DND-41 (cell line): ENCODE measurements at regions not wholly inside any gene's neighbourhood (a gene's known extent, or its start where the extent isn't known, plus 50 kb on each side); places are given as distances from the start of the nearest gene placed in this dataset.

Source experiments
- ATAC-seq: fragments of 200-7000 bp; cut with Tn5 transposase; 3 replicates; pipeline ENCODE4 v1.9.1; 2021; ENCODE audit warnings: low read depth; ENCODE audit not compliant: insufficient read depth
- DNase-seq: peaks from one replicate; pipeline ENCODE4 v3.0.0-alpha.2; 2020
- H2AFZ ChIP-seq: 2 replicates; pipeline ENCODE4 v1.6.0; 2012; ENCODE audit warnings: low read depth, low read length
- H3K27ac ChIP-seq: 2 replicates; pipeline ENCODE4 v1.5.1; 2012; ENCODE audit warnings: low read length, inconsistent platforms
- H3K27me3 ChIP-seq: fragments of 200-600 bp; sonication (generic); 2 replicates; pipeline ENCODE4 v1.6.0; 2012; ENCODE audit warnings: low read length, mild to moderate bottlenecking, inconsistent platforms; ENCODE audit not compliant: insufficient read depth, poor library complexity
- H3K36me3 ChIP-seq: 2 replicates; pipeline ENCODE4 v1.5.1; 2012; ENCODE audit warnings: low read length, inconsistent platforms; ENCODE audit not compliant: insufficient read depth
- H3K4me1 ChIP-seq: 2 replicates; pipeline ENCODE4 v1.5.1; 2012; ENCODE audit warnings: mild to moderate bottlenecking, low read length; ENCODE audit not compliant: insufficient read depth
- H3K4me2 ChIP-seq: 2 replicates; pipeline ENCODE4 v1.6.0; 2012; ENCODE audit warnings: mild to moderate bottlenecking, moderate library complexity, low read length, inconsistent platforms; ENCODE audit not compliant: insufficient read depth
- H3K4me3 ChIP-seq, 2 experiments: fragments of 200-600 bp in 1 of 2; shearing (Covaris generic) in 1 of 2; 2 replicates each; pipeline ENCODE4 v1.5.1; 2012 to 2016; ENCODE audit warnings: inconsistent platforms in 2 of 2, low read length in 2 of 2, mild to moderate bottlenecking in 2 of 2, low read depth in 1 of 2, moderate library complexity in 1 of 2
- H3K79me2 ChIP-seq: 2 replicates; pipeline ENCODE4 v1.6.0; 2012; ENCODE audit warnings: low read length, inconsistent platforms; ENCODE audit not compliant: insufficient read depth
- H3K9ac ChIP-seq: 2 replicates; pipeline ENCODE4 v1.6.0; 2012; ENCODE audit warnings: low read depth, mild to moderate bottlenecking, inconsistent platforms, low read length, moderate library complexity
- H3K9me3 ChIP-seq: 2 replicates; pipeline ENCODE4 v1.5.1; 2012; ENCODE audit warnings: low read length, moderate library complexity, mild to moderate bottlenecking, inconsistent platforms; ENCODE audit not compliant: insufficient read depth, severe bottlenecking
- H4K20me1 ChIP-seq: 2 replicates; pipeline ENCODE4 v1.6.0; 2012; ENCODE audit warnings: low read length; ENCODE audit not compliant: insufficient read depth
- CTCF ChIP-seq: IDR thresholded peaks from 2 replicates; pipeline ENCODE4 v1.5.1; 2012; ENCODE audit warnings: borderline replicate concordance, low read length, moderate library complexity, mild to moderate bottlenecking; ENCODE audit not compliant: poor library complexity, severe bottlenecking; ENCODE audit errors: extremely low read depth
- EZH2 ChIP-seq: IDR thresholded peaks from 3 replicates; pipeline ENCODE4 v1.6.1; 2012; ENCODE audit warnings: borderline replicate concordance, low read depth, mild to moderate bottlenecking, moderate library complexity, low read length, inconsistent platforms; ENCODE audit not compliant: severe bottlenecking

GRCh38 chr12:126663304-126664094 is 1598.3 kb downstream of the AACS start:
- Histone ChIP-seq H3K27me3 (no peaks in the 10 kb centered on the region), H3K79me2 (no peaks in the 10 kb centered on the region), H4K20me1 (no peaks in the 10 kb centered on the region), H3K9me3 (no peaks in the 10 kb centered on the region), H3K4me1 (no peaks in the 10 kb centered on the region), H3K9ac (no peak overlapping the region), H3K4me3 (no peak overlapping the region), H3K4me2 (no peak overlapping the region), H2AFZ (no peak overlapping the region), H3K27ac (no peak overlapping the region), H3K36me3 (no peaks in the 10 kb centered on the region)
- DNase-seq, result no peak
- ATAC-seq, result no peak
- TF ChIP-seq CTCF (peak; percentile 54), EZH2 (no peak)

GRCh38 chr12:126667339-126667738 is 1599.6 kb upstream of the TMEM132C start:
- Histone ChIP-seq H3K27me3 (no peaks in the 10 kb centered on the region), H3K79me2 (no peaks in the 10 kb centered on the region), H3K9me3 (no peaks in the 10 kb centered on the region), H3K36me3 (no peaks in the 10 kb centered on the region), H2AFZ (no peak overlapping the region), H3K4me2 (no peak overlapping the region), H3K4me1 (no peaks in the 10 kb centered on the region), H4K20me1 (no peaks in the 10 kb centered on the region), H3K27ac (no peak overlapping the region), H3K4me3 (no peak overlapping the region), H3K9ac (no peak overlapping the region)
- DNase-seq (no peak), ATAC-seq (no peak)
- TF ChIP-seq EZH2 (no peak), CTCF (no peak)

GRCh38 chr12:126668538-126668937 is 1598.4 kb upstream of the TMEM132C start:
- no peak overlapping the region for H3K4me3 ChIP-seq
- H3K4me2 ChIP-seq, result no peak overlapping the region
- no peaks in the 10 kb centered on the region for H4K20me1 ChIP-seq
- ATAC-seq (no peak), DNase-seq (no peak)
- H3K36me3 ChIP-seq, result no peaks in the 10 kb centered on the region
- H3K4me1 ChIP-seq, result no peaks in the 10 kb centered on the region
- H3K27me3 ChIP-seq, result no peaks in the 10 kb centered on the region
- no peaks in the 10 kb centered on the region for H3K9me3 ChIP-seq
- H3K27ac ChIP-seq, result no peak overlapping the region
- H2AFZ ChIP-seq, result no peak overlapping the region
- H3K9ac ChIP-seq, result no peak overlapping the region
- H3K79me2 ChIP-seq, result no peaks in the 10 kb centered on the region
- TF ChIP-seq EZH2 (no peak), CTCF (no peak)

- TF ChIP-seq EZH2 (no peak), CTCF (no peak)
- Histone ChIP-seq H3K36me3 (no peaks in the 10 kb centered on the region), H3K4me1 (no peaks in the 10 kb centered on the region), H3K9ac (no peak overlapping the region), H3K79me2 (no peaks in the 10 kb centered on the region), H3K9me3 (no peaks in the 10 kb centered on the region), H2AFZ (no peak overlapping the region), H3K4me3 (no peak overlapping the region), H4K20me1 (no peaks in the 10 kb centered on the region), H3K4me2 (no peak overlapping the region), H3K27me3 (no peaks in the 10 kb centered on the region), H3K27ac (no peak overlapping the region)
- ATAC-seq (no peak), DNase-seq (no peak)
Measured at GRCh38 chr12:126668961-126669360, 1598.0 kb upstream of the TMEM132C start.
